GM18511 (cell line): ENCODE measurements at regions not wholly inside any gene's neighbourhood (a gene's known extent, or its start where the extent isn't known, plus 50 kb on each side); places are given as distances from the start of the nearest gene placed in this dataset.

ENCODE experiments used
- ATAC-seq: cut with Tn5 transposase; IDR thresholded peaks from one replicate; pipeline ENCODE4 v1.9.1; 2021; ENCODE audit warnings: mild to moderate bottlenecking, moderate library complexity; ENCODE audit not compliant: unreplicated experiment

- ATAC-seq = no peak
Observed at GRCh38 chr22:27635435-27635834, 166.1 kb downstream of the MN1 start.

- no peak for ATAC-seq
Observed at GRCh38 chr22:27635852-27636251, 165.7 kb downstream of the MN1 start.

- ATAC-seq = no peak
Observed at GRCh38 chr22:27636716-27637508, 164.6 kb downstream of the MN1 start.

- no peak for ATAC-seq
Observed at GRCh38 chr22:27637604-27638003, 164.0 kb downstream of the MN1 start.

- ATAC-seq = no peak
Observed at GRCh38 chr22:27638329-27639233, 163.0 kb downstream of the MN1 start.

GRCh38 chr22:27639248-27640086 is 162.1 kb downstream of the MN1 start:
- no peak for ATAC-seq

- ATAC-seq = no peak
Observed at GRCh38 chr22:27641049-27641795, 160.3 kb downstream of the MN1 start.

- no peak for ATAC-seq
Observed at GRCh38 chr22:27642104-27642800, 159.3 kb downstream of the MN1 start.

- no peak for ATAC-seq
Observed at GRCh38 chr22:27643907-27644306, 157.6 kb downstream of the MN1 start.

GRCh38 chr22:27644566-27644965 is 157.0 kb downstream of the MN1 start:
- ATAC-seq = no peak

- no peak for ATAC-seq
Observed at GRCh38 chr22:27647540-27647939, 154.0 kb downstream of the MN1 start.

- no peak for ATAC-seq
Observed at GRCh38 chr22:27648074-27648473, 153.5 kb downstream of the MN1 start.

- no peak for ATAC-seq
Observed at GRCh38 chr22:27648853-27649252, 152.7 kb downstream of the MN1 start.

GRCh38 chr22:27650572-27650971 is 151.0 kb downstream of the MN1 start:
- ATAC-seq = no peak

GRCh38 chr22:27650985-27651384 is 150.6 kb downstream of the MN1 start:
- ATAC-seq = no peak

- ATAC-seq = no peak
Observed at GRCh38 chr22:27651486-27651885, 150.1 kb downstream of the MN1 start.

GRCh38 chr22:27654546-27655445 is 146.8 kb downstream of the MN1 start:
- no peak for ATAC-seq

GRCh38 chr22:27655582-27656185 is 145.9 kb downstream of the MN1 start:
- no peak for ATAC-seq
